Erythroblast (primary cell): ENCODE measurements at regions not wholly inside any gene's neighbourhood (a gene's known extent, or its start where the extent isn't known, plus 50 kb on each side); places are given as distances from the start of the nearest gene placed in this dataset.

ENCODE experiments used
- DNase-seq, 2 experiments: peaks; one replicate each; lab custom pipeline; 2025; lab: John Stamatoyannopoulos, UW
- GATA1 ChIP-seq: IDR thresholded peaks from 2 replicates; pipeline ENCODE4 v1.6.1; 2011; ENCODE audit warnings: low read depth, mild to moderate bottlenecking, control low read depth, low read length, moderate library complexity
- POLR2A ChIP-seq: IDR thresholded peaks from 2 replicates; pipeline ENCODE4 v1.6.1; 2011; ENCODE audit warnings: mild to moderate bottlenecking, low read length

DNA sequence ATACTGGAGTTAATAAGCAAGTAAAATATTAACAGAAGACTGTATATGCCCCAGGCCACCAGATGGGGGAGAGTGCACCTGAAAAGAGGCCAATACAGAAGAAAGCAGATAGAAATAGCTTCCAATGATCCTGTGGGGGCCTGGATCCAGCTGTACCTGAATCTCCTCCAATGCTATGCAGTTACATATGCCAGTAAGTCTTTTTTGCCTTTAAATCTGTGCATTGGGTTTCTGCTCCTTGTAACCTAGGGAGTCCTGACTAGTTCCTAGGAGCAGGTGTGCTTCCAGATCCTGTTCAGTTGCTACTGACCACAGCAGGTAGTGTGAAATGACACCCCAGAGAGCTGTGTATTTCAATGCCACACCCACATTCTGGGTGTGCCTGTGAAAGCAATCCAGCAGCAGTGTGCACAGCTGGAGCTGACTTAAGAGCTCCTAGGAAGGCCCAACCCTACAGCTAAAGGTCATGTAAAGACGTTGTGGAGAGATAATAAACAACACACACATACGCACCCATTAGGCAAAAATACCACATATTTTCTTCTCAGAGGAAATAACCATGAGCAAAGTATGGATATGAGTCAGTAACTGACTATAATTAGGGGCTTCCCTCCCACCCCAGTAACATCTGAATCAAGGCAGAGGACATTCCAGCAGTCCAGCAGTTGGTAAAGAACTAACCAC lies 62.2 kb upstream of the AKAP13 start:
- no peak for DNase-seq
- TF ChIP-seq POLR2A (no peak), GATA1 (no peak)

DNA sequence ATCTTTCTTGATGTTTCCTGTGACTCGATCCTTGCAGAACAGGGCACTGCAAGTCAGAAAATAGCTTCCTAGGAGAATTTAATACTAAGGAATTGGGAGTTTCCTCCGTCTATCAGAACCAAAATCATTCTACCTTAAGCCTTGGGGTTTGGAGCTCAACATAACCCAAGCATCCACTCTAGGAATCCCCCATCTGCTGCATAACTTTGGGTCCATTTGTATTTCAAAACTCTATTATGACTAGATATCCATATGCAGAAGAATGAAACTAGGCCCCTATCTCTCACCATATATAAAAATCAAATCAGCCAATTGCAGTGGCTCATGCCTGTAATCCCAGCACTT lies 61.7 kb upstream of the AKAP13 start:
- no peak for TF ChIP-seq POLR2A
- TF ChIP-seq GATA1, result no peak
- DNase-seq, result no peak

DNA sequence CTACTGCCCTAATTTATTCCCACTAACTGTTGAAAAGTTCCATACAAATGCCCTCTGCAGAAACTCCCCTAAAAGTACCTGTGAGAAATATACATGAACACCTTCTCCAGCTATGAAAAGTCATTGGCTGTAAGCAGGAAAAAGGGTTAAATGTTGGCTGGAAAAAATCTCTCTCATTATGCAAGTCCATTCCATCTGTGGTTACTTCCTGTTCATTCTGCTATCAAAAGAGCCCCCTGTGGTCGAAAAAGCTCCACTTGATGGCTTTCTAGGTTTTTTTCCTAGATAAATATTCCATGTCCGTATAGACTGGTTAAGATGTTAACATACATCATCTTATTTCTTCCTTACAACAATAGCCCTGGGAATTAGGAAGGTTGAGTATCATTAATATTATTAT lies 56.2 kb upstream of the AKAP13 start:
- DNase-seq, result no peak
- TF ChIP-seq GATA1, result no peak

DNA sequence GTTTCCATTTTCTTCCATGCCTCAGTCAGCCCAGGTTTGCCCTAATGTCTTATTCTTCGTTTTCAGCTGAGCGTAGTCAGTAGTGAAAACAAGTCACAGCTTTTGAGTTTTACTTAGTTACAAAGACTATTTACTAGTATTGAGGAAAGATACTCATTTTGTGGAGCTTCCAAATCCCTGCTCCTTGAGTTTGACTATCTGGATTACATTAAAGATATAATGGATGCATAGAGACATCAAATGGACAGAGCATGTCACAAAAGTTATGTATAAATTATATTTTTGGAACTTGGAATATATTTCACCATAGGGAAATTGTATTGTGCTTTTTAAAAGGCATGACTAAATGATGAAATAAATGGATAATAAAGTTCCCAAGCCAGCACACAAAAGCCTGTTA lies 54.6 kb upstream of the AKAP13 start:
- DNase-seq, result no peak
- TF ChIP-seq GATA1, result no peak
- no peak for TF ChIP-seq POLR2A

DNA sequence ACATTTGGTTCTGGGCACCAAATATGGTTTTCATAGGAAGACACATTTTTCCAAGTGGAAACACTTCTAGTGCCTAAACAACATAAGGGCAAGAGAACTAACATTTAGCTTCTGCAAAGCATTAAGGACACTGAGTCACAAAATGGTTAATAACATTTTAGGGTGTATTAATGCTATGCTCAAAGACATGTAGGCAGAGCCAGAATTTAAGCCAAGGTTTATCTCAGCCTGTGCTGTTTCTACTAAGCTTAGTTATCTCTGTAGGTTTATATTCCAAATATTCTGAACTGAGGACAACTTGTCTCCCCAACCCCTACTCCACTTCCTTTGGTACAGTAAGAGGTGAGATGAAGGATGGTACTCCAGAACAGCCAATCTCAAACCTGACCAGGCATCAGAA lies 54.1 kb upstream of the AKAP13 start:
- no peak for DNase-seq
- TF ChIP-seq GATA1, result no peak
- TF ChIP-seq POLR2A, result no peak

DNA sequence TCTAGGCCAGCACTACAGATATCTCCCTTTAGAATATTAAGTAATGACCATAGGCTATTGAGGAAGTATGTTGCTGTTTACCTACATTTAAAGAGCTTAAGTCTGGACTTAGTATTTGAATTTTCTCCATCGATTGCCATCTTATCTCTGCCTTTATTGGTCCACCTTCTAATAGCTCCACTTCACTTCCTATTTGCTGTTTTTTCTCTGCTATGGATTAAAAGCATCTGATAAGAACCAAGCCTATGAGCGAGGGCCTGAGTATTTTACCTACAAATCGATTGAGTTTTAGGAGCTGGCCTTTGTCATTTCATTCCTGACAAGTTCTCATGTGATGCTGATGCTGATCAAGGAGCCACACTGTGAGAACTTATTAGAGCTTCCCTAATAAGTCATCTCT lies 52.6 kb upstream of the AKAP13 start:
- TF ChIP-seq GATA1 (no peak), POLR2A (no peak)
- DNase-seq, result no peak

DNA sequence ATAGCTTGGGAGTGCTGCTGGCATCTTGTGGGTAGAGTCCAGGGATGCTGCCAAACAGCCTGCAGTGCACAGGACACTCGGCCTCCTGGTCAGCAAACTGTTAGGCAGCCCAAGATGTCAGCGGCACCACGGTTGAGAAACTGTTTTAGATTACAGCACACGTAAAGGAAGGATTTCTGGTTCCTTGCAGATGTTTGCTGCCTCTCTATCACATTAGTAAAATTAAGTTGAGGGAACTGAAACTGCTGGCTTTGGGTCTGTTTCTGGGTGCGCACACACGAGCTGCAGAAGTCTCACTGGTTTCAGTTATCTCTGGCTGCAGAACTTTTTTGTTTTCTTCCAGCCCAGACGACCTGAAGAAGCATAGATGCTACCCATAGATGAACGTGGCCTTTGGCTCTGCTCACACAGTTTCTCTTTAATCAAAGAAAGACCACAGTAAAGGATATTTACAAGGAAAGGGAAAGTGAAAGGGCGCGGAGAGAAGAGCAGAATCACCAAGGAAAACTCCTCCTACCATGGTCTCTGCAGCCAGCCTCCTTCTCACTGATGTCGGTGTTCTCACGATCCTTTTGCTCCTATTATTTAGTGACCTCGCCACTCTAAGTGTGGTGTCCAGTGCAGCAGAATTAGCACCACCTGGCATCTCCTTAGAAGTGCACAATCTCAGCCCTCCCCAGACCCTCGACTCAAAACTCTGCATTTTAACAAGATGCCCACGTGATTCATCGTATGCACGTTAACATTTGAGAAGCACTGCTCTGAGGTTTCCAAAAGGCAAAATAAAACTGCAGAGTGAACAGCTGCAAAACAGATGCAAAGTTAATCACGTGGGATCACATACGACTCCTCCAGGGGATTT lies 50.6 kb upstream of the AKAP13 start:
- DNase-seq, result peak in 1 of 2 experiments; percentile 29
- TF ChIP-seq POLR2A (no peak), GATA1 (no peak)
